GM19468 (cell line): ENCODE measurements at regions not wholly inside any gene's neighbourhood (a gene's known extent, or its start where the extent isn't known, plus 50 kb on each side); places are given as distances from the start of the nearest gene placed in this dataset.

Experiments used
- ATAC-seq: cut with Tn5 transposase; IDR thresholded peaks from one replicate; pipeline ENCODE4 v1.9.1; 2021; ENCODE audit warnings: mild to moderate bottlenecking, moderate library complexity, moderate number of reproducible peaks; ENCODE audit not compliant: unreplicated experiment; ENCODE audit errors: extremely low read depth

DNA sequence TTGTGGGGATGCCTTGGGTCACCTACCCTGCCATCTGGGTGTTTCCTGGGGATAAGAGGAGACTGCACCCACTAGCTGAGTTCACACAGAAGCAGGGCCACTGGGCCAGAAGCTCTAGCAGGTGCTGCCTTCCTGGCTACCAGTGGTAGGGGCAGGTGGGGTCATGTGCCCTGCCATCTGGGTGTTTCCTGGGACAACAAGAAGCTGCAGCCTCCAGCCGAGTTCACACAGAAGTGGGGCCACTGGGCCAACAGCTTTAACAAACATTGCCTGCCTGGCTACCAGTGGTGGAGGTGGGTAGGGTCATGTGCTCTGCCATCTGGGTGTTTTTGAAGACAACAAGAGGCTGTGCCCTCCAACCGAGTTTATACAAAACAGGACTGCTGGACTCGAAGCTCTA lies 282.2 kb upstream of the SYT4 start:
- ATAC-seq = no peak

DNA sequence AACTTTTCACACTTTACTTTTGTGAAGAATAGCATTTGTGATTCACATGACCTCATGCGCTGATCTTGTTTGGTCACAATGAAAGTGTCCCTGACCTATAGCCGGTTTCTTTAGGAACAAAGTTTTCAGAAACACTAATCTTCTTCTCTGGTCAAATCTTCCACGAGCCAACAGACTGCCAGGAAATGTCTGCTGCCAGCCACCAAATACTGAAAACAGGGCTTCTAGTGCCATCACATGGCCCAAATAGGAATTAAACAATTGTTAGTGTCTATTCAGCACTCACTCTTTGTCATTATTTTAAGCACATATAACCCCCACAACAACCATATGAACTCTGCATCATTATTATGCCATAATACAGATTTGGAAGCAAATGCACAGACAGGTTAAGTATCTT lies 286.5 kb upstream of the SYT4 start:
- ATAC-seq = no peak

DNA sequence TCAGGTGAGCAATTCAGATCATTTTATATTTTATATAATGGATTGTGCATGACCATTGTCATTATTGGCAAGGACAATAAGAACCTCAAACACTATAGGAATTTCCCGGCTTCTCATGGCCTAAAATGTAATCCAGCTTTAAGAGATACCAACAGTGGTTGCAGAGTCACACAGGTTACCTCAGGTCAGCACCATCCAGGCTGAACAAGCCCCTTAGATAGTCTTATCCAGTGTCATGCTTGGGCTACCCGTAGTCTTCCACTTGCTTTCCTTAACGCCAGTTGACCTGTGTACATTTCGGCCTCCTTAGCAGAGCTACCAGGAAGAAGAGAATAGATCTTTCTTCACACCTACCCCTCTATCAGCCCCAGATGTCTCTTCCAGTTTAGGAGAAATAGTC lies 293.3 kb upstream of the SYT4 start:
- ATAC-seq = no peak

DNA sequence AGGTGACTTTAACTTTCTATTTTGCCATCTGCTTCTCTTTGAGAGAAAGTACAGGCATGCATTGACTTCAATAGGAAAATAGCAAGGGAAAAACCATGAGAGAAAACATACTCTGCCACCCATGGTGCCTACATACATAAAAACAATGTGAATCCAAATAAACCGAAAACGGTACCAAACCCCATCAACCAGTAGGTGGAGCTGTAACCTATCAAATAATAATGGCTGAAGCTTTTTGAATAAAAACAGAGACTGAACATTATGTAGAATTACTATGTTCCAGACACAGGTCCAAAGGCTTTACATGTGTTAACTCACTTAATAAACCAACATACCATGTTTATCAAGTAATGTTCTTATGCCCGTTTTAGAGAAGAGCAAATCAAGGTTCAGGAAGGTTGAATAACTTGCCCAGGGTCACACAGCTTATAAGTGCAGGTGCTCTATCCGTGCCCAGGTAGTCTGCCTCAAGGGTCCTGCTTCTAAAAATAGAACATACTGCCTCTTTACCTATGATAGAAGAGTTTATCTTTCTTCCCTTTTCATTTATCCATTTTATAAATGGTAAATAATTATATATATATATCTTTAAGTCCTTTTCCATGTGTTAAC lies 293.9 kb upstream of the SYT4 start:
- ATAC-seq = no peak

DNA sequence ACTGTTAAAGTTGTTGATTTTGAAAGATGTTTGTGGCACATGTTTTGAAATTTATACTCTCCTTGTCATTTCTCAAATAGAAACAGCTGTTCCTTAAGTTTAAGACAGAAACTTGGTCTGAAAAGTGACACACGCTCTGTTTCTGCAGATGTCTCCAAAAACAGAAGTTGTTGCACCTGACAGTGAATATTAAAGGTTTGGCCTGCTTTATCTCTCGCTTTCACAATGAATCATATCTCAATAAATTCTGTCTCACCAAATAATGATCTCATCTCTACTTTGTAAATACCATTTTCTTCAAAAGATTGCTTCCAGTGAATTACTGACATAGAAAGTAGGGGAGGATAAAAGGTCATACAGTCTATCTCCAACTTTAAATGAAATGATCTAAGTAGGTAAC lies 294.9 kb upstream of the SYT4 start:
- peak; percentile 53 for ATAC-seq

DNA sequence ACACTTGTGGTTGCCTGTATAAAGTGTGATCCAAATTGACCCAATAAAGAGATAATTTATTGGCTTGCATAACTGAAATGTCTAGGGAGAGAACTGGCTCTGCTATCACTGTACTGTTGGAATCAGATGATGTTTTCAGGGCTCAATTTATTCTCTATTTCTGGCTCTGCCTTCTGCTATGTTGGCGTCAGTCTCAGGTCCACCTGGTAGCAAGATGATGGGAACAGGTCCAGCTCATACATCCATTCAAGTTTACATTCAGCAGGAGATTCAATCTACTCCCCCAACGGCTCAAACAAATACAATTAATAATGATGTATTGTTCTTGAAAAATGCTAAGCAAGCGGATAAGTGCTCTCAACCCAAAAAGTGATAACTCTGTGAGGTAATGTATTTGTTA lies 297.7 kb upstream of the SYT4 start:
- no peak for ATAC-seq

DNA sequence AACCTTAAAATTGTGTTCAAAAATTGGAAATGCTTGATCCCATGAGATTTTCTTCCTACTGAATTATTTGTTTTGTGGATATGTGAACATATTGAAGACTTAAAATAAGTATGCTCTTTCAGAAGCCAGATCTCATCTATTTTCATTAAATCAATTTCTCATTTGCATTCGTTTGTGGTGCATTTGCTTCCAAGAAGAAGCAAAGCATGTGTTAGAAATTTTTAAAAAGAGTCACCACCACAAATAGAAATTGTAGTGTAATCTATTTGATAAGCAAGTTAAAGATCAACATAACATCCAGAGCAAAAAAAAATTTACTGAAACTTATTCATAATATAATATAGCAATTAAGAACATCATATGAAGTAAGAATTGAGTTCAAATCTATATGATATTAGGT lies 300.9 kb upstream of the SYT4 start:
- no peak for ATAC-seq

DNA sequence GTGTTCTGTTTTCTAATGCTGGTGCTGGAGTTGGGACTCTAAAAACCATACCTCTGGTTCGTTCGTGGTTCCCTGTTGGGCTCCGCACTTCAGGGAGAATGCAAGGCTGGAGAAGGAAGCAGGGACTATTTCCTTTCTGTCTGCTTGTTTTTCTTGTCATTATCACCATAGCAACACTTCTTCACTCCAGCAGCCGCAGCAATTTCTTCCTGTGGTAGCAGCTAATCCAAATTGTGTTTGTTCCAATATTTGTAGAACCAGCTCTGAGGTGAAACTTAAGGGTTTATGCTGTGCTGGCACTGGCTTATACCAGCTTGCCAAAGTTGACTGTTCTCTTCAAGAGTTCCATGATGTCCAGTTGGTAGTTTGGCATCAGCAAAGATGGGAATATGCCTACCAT lies 301.4 kb upstream of the SYT4 start:
- ATAC-seq = no peak

DNA sequence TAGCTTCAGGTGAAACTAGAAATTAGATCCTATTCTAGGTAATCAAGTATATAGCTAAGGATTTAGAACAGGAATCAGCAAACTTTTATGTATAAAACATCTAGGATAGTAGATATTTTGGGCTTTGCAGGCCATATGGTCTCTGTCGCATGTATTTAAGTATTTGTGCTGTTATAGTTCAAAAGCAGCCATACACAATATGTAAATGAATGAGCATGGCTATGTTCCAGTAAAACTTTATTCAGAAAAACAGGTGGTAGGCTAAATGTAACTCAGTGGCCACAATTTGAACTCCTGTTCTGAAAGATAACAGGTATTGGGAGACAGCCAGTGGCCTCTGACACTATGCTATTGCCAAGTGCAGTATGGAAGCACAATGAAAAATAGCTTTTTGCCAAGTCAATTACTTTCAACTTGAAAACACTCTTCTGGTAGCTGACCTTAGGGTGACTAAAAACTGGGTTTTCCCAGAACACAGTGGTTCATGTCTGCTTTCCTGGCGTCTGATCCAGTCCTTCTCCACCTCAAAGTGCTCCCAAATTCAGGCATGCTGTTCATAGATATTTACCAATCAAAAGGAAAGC lies 304.7 kb upstream of the SYT4 start:
- ATAC-seq = no peak

DNA sequence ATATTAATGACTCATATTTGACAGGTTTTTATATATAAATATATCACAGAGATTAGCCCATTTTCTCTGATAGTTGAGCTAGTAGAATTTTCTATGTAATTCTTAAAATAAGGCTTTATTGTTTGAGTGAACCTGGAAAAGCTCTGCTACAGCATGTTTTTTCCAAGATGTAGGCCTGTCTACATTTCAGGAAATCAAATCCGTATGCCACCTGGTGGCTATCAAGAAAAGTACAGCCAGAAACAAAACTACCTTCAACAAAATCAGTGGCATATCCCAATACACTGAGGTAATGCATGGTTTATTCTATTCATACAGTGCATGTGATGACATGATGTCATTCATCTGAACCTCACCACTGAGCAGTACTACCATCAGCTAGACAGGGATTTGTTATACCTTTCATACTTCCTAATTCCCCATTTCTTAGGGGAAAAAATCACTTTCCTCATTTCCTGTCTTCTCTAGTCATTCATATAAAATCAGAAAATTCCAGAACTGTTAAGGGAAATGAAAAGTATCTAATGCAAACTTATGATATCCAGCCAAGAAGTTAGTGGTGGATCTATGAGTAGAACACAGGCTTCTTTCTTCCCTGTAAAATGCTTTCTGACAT lies 310.4 kb upstream of the SYT4 start:
- no peak for ATAC-seq

DNA sequence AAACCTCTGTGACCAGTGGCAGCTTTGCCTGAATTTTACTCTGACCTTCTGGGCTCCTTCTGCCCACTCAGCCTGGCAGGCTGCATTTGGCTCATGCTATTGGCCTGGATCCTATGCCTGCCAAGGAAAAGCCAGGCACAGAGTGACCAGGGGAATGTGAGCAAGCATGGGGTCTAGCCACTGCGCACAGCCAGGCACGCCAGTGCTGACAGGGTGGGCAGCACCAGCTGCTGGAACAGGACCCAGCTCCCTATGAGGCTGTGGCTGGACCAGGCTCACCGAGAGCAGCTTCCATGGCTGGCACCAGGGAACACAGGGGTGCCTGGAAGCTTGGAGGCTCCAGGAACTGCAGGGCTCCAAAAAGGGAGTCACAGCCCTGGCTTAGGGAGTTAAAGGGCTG lies 311.5 kb upstream of the SYT4 start:
- no peak for ATAC-seq

DNA sequence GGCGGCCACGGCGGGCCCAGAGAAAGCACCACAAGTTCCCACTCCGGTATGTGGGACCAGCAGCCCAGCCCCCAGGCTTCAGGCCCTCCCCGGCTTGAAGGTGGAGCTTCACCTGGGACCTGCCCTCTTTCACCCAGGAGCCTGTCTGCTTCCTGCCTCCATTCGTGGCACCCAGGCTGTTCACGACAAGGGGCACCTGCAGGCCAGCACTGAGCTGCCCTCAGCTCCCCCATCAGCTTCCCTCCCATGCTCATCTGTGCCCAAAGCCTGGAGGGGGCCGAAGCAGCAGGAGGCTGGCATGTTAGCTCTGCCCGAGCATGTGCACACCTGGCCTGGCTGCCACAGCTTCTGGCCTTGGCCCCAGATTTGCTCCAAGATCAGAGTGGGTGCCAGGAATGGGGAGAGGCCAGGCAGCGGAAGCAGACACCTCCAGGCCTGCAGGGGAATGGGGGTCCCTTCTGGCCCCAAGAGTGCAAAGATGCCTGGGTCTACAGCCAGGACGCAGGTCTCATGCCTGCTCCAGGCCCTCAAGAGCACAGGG lies 312.4 kb upstream of the SYT4 start:
- no peak for ATAC-seq

DNA sequence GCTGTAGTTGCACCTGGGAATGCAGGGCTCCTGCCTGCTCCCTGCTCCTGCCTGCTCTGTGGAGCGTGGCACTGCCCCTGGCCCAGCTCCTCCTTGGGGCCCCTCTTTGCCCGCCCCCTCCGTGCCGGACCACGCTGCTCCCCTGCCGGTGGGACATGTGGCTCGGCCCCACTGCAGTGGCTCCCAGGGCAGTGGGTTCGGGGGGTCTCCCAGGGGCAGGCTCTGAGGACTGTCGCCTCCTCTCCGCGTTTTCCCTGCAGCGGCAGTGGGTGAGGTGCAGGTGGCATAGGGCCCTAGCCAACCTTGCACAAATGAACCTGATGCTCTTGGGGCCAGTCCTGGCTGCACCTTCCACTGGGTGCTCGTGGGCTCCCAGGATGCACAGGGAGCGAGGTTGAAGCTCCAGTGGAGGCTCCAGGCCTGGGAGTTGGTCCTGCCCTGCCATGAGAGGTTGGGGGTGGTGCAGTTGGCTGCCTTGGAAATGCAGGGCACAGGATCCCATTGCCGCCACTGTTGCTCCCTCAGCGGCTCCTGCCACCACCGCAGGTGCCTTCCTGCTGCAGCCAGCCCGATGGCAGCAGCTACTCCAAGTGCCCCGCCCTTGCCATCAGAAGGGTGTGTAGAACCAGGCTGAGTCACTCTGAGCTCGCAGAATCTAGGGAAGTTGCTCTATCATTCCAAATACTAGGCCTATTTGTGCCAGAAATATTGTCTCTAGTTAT lies 313.1 kb upstream of the SYT4 start:
- ATAC-seq = no peak

DNA sequence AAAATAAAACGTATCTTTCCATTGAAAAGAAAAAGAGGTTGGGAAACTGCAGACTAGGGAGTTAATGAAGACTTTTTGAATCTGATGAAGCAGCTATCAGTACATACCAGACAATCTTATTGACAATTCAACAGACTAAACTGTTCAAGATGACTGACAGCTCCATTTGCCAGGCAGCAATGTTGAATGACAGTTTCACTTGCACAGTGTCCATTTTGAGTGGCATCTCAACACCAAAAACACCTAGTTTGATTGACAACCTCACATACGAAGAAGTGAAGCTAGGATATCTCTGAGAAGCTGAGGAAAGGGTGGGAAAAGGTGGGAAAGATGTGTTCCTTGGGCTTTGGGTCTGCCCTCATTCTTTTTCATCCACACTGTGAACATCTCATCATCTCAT lies 315.0 kb upstream of the SYT4 start:
- ATAC-seq = no peak

DNA sequence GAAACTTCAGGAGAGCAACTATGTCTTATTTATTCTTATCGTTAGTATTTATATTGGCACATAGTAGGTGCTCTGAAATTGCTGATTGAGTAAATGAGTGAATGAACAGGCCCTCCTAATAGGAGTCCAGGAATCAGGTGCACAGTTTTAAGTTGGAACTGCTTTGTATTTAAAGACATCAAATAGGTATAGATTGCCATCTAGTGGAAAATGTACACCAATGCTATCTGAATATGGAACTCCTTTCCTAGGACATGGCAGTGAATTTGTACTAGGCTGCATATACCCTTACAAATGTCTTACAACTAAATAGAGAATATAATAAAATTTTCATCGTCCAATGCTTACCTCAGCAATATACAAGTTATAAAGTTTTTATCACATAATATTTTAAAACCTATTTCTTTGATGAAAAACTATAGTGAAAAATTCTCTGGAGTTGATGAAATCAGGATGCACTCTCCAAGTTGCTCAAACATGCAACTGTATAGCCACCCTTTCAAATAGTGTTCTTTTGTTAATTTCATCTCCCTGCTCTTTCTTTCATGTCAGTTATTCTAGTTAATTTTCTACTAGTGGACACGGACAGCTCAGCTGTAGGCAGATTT lies 318.9 kb upstream of the SYT4 start:
- ATAC-seq = peak; percentile 67

DNA sequence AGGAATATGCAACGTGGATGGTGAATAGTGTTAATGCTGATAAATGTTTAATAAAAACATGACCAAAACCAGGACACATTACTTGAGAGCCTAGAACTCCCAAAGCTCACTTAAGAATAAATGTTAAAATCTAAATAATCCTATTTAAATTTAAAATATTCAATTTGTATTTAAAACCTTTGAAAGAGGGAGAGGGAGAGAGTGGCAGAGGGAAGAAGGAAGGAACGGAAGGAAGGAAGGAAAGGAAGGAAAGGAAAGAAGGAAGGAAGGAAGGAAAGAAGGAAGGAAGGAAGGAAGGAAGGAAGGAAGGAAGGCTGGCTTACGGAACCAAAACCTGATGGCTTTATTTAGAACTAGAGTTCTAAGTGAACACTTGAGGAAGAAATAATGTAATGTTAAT lies 324.1 kb upstream of the SYT4 start:
- ATAC-seq = no peak

DNA sequence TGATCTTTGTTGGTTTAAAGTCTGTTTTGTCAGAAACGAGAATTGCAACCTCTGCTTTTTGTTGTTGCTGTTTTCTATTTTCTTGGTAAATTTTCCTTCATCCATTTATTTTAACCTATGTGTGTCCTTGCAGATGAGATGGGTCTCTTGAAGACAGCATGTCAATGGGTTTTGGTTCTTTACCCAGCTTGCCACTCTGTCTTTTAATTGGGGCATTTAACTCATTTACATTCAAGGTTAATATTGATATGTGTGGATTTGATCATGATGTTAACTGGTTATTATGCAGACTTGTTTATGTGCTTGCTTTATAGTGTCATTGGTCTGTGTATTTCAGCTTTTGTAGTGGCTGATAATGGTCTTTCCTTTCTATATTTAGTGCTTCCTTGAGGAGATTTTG lies 327.9 kb upstream of the SYT4 start:
- no peak for ATAC-seq

DNA sequence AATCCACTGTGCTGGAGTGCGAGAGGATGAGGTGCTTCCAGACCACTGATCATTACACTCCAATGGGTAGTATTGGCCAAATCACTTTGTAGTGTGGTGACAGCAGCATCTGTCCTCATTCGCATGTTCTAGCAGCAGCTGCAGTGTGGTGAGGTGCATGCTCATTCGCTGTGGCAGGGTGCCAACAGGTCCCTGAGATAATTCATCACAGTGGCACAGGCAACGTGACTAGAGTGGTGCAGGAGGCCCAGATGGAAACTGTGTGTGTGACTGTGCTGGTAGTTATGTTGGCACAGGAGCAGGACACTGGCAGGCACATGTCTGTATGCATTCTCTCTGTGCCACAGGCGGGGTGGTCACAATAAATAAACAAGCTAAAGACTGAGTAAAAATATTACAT lies 329.5 kb upstream of the SYT4 start:
- ATAC-seq = no peak

DNA sequence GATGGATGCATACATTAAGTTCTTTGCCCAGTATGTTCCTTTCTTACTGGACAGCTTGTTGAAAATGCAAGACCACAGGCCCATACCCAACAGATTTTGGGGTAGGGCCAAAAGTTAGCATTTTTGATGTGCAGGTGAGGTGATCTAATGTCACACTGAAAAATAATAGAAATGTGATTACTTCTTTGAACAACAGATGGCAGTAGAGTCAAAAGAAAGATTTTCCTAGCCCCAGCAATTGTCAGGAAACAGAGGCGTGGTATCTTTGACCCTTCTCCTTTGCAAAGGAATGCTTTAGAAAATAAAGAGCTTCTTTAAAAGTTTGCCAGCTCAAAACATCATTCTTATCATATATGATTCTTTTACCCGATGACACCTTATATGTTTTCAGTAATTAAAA lies 343.6 kb upstream of the SYT4 start:
- ATAC-seq = no peak

DNA sequence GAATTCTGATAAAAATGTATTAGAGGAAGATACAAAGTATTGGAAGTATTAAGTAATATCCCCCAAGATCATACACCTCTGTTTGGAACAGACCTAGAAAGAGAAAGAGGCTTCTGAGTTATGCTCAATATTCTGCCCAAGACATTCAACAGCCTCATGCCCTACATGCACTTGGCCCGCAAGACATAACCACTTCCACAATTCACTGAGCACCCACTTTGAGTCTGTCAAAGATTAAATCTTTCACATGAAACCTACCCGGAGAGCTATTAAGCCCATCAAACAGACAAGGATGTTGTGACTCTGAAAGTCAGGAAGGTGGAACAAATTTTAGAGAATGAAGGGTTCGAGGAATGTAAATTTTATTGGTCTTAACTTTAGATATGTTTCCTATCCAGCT lies 344.7 kb upstream of the SYT4 start:
- ATAC-seq = no peak

DNA sequence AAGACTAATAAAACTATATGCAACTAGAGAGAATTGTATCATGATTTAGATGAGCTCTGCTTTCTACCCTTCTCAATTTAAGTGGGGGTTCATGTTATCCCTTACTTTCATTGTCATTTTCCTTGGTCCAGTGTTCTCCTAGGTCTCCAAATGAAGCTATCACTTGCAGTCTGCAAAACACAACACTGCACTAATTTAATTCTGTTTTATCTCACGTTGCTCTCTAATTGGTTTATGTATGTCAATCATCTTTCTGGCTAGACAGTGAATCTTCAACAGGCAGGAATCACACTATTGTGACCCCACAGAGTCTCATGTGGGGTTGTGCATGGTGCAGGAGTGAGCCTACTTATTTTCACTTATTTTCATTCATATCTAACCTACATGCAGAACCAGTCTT lies 348.3 kb upstream of the SYT4 start:
- ATAC-seq = no peak
